GM18502 (cell line): ENCODE measurements at regions not wholly inside any gene's neighbourhood (a gene's known extent, or its start where the extent isn't known, plus 50 kb on each side); places are given as distances from the start of the nearest gene placed in this dataset.
"Not testable (repeated sequence)": the region's sequence is repeated elsewhere in the genome, so short reads cannot be mapped to it uniquely, and the experiment has no call there.

ENCODE experiments used
- ATAC-seq: cut with Tn5 transposase; IDR thresholded peaks from one replicate; pipeline ENCODE4 v1.9.1; 2021; ENCODE audit warnings: mild to moderate bottlenecking; ENCODE audit not compliant: unreplicated experiment, poor library complexity

DNA sequence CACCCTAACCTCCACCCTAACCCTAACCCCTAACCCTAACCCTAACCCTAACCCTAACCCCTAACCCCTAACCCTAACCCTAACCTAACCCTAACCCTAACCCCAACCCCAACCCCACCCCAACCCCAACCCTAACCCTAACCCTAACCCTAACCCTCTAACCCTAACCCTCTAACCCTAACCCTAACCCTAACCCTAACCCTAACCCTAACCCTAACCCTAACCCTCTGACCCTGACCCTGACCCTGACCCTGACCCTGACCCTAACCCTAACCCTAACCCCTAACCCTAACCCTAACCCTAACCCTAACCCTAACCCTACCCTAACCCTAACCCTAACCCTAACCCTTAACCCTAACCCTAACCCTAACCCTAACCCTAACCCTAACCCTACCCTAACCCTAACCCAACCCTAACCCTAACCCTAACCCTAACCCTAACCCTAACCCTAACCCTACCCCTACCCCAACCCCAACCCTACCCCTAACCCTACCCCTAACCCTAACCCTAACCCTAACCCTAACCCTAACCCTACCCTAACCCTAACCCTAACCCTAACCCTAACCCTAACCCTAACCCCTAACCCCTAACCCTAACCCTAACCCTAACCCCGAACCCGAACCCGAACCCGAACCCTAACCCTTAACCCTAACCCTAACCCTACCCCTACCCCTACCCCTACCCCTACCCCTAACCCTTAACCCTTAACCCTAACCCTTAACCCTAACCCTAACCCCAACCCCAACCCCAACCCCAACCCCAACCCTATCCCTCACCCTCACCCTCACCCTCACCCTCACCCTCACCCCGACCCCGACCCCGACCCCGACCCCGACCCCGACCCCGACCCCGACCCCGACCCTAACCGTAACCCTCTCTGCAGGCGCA, 186.2 kb upstream of the CHL1 start:
- ATAC-seq, result not testable (repeated sequence)

DNA sequence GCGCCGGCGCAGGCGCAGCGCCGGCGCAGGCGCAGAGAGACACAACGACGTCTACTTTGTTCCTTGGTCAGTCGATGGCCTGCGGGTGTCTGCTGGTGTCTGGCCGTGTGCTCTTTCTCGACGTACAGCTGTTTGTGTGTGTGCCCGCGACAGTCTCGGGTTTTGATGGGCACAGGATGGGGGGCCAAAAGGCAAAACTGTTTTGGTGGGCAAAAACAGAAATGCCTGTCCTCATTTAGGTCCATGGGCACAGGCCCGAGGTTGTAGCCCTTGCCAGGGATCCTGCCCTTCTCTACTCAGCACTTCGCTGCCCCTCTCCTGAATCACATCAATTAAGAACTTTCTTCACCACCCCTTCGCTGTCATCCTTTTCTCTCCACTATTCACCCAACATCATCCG, 184.8 kb upstream of the CHL1 start:
- no peak for ATAC-seq

DNA sequence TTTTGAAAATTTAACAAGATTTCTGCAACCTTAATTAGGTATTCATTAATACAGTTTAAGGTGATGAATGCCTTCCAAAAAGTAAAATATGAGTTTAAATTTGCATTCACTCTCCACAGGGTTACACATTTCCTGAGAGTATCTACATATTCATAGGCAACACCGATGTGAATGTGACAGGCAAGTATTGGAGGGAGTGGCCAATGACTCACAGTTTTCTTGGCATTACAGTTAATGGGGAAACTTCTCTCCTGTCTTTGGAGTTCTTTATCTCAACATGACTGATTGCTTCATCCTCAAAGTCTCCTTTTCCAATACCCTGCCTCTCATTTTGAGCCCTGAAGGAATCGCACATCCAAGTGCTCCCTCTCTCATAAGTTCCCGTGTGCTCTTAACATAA, 181.9 kb upstream of the CHL1 start:
- ATAC-seq, result no peak

DNA sequence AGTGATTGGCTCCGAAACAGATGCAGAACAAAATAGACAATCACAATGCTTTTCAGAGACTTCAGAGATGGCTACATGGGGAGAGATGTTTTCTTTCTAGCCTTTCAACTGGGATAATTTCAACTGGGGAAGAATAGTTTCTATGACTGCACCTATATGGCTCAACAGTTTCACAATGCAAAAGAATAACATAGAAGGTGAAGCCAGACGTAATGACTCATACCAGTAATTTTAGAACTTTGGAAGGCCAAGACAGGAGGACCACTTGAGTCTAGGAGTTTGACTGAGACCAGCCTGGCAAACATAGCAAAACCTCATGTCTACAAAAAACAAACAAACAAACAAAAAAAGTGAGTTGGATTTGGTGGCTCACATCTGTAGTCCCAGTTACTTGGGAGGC, 180.2 kb upstream of the CHL1 start:
- no peak for ATAC-seq

DNA sequence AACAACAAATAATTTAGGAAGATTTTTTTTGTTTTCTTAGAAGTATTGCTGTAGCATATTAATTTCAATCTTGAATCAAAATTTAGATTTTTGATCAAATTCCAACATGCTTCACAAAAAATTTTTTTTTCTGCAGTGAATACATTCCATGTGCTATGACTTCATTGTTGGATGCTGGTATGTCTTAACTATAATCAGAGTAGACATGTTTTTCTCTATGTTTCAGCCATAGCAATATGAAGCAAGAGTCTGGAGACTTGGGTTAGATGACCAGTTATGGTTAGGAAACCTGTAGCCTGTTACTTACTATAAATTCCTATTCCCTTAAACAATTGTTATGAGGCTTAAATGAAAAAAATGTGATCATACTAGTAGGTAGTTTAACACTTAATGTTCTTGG, 176.1 kb upstream of the CHL1 start:
- ATAC-seq, result no peak

DNA sequence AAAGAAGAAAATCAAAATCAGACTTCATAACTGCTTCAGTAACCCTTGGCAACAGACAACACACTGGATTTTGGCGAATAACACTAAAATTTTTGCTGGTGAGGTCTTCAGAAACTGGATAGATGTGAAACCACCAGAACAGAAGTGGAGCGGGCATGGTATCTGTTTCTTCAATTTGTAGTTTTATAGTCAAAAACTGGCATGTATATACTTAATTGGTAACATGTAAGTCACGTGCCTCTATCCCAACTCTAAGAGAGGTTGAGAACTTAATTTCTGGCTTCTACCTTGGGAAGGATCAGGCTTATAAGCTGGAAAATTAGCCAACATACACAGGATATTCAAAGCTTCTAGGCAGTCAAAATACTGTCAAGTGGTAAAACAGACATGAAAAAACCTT, 172.6 kb upstream of the CHL1 start:
- ATAC-seq, result no peak

DNA sequence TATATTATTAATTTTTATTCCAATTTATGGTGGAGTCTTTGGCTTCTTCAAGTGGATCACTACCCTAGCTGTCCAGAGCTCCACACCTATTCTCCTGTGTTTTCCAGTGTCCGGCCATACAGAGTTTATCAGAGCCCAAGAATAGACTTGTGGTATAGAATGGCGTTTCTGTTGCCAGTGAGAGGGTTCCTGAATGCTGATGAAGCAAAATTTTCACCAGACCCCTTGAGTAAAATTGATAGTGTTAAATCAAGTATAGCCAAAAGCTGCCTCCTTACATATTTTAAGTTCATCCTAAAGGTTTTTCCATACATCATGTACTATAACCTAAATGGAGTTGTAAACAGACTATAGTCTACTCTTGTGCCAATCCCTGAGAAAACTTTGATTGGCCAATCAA, 171.5 kb upstream of the CHL1 start:
- no peak for ATAC-seq

DNA sequence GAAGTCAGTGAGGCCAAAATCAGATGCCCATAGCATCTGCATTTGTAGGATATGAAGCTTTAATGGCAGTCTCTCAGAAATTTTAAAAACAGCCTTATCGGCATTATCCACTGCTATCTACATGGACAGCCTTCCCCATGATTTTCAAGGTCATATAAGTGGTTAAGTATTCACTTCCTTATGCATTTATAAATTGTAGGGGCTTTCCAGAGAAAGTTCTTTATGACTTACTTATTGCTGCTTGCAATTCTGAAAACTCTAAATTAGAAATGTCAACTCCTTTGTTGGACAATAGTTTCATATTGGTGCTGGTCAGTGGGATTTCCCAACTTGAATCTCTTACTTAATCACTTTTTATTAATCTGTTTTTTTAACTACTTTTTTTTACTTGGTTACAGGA, 160.6 kb upstream of the CHL1 start:
- not testable (repeated sequence) for ATAC-seq

DNA sequence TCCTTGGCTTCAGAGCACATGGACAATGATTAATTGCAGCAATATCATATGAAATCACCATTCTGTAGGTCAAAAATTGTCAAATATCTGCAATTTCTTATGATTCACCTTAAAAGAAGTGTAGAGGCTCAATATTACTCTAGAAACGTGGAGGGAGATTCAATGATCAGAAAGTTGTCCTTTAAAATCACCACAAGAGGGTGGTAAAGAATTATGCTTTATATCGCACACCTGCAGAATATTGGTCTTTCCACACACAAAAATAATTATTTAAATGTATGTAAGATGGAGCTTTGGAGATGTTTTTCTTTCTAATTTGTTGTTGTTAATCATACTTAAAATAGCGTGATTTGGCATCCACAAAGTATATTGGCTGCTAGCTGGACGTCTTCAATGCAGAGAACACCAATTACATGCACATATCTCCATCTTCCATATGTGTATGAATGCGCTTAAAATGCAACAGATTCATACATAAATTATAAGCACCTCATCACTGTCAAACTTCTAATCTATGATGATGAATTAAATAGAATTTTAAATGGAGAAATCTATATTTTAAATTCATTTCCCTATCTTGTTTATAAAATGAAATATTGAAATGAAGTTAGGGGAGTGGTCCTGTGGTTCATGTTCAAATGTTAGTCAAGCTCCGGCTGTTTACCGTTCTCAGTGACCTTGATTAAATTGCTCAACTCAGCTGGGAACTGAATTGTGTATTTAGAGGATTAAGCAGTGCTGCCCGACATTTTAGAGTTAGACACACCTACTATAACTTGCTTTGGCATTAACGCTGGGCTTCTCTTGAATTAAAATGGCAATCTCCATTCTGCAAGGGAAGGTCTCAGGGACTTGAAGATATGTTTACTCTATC, 153.5 kb upstream of the CHL1 start:
- ATAC-seq, result not testable (repeated sequence)

DNA sequence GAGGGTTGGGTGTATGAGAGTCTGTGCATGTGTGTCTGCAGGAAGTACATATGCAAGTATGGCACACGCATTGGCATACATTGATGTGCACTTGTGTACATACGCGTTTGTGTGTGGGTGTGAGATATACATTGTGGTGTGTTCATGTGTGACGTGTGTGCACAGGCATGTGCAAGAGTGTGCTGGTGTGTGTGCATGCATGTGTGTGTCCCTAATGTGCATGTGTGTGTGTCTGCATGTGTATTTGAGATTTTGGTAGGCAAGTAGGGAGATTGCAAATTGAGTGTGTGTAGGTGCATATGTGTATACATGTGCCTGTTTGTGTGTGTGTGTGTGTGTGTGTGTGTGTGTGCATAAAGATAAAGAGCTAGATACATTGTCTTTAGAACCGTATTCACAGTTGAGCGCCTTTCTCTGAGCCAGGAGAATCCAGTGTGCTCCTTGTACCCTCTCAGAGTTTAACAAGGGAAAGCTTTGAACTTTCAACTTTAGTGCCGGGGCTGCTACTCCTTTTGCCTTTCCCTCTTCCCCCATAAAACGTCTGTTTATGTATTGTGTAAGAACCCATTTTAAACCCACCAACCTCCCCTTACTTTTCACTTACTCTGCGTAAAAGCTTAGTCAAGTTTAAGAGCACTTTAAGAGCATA, 152.4 kb upstream of the CHL1 start:
- no peak for ATAC-seq

DNA sequence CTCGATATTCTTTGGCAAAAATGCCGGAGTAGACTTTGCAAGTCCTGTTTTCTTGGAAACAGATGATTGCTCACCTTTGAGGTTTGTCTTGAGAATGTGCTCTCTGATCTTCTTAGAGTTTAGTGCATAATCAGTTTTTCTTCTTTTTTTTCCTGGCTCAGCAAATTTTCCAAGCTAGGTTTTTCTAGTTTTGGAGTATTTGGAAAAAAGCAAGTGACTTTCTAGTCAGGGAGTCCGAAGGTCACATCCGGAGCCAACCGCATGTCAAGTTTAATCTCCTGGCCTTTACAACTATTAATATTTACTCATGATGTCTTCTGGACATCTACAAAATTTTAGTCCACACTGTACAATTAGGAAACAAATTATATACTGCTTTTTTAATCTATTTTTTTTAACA, 151.6 kb upstream of the CHL1 start:
- ATAC-seq, result not testable (repeated sequence)

DNA sequence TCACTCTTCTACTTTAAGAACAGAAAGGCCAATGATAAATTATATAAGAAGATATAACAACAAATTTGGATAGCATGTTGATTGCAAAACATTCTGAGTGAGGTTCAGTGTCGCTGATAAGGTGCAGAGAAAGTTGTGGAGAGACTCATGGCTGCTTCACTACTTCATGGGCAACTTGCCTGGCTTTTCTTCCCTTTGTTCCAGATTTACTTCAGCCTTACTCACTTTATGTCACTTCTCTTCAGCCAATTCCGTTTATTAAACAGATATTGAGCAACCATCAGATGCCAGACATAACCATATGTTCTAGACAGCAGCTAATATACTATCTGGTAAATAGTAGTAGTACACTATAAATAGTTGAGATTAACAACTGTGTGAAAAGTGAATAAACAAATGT, 150.0 kb upstream of the CHL1 start:
- no peak for ATAC-seq

DNA sequence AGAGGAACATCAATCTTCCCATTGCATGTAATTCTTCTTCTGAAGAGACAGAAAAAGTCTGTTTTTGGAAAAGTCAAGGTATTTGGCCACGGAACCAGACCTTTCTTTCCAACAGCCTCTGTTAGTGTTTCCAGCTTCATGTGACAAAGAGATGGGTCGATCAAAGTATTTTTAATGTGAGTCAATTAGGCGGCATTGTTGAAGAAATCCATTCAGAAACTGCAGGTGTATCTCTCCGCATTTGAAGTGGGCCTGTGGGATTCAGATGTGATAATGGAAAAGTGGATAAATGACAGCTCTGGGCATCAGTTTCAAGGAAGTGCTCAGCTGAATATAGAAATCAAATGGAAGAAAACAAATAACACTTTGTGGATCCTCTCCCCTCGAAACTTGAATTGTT, 143.1 kb upstream of the CHL1 start:
- ATAC-seq, result not testable (repeated sequence)

DNA sequence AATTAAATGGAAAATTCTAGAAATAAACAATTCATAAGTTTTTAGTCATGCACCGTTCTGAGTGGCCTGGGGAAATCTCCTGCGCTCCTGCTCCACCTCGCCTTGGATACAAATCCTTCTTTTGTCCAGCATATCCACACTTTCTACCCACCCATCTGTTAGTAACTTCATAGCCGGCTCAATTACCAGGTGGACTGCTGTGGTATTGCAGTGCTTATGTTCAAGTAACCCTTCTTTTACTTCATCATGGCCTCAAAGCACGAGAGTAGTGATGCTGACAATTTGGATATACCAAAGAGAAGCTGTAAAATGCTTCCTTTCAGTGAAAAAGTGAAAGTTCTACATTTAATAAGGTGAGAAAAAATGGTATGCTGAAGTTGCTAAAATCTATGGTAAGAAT, 142.3 kb upstream of the CHL1 start:
- ATAC-seq, result no peak

DNA sequence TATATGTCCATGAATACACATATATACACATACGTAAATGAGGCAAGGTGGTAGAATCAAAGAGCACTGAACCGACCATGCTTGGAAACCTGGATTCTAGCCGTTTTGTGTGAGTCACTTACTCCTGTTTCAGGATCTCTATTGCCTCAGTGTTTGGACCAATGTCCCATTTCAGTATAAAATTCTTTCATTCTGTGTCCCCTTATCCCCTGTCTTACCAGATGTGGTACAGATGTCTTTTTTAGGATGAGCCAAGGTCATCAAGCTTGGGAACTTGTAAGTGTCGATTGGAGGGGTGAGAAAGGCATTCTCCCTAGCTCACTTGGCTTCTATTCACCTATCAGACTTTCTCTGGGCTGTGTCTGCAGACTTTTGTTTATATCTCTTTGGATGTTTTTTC, 139.9 kb upstream of the CHL1 start:
- ATAC-seq, result no peak

DNA sequence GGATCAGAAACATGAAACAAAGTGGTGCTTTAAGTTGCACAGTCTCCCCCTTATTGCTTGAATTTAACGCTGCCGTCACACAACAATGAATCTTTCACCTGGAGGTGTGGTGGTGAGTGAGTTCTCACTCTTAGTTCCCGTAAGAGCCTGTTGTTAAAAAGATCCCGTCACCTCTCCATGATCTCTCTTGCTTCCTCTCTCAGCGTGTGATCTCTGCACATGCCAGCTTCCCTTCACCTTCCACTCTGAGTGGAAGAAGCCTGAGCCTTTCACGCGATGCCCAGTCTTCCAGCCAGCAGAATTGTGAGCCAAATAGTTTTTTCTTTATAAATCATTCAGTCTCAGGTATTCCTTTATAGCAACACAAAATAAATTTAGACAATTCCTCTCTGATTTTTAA, 136.7 kb upstream of the CHL1 start:
- no peak for ATAC-seq

DNA sequence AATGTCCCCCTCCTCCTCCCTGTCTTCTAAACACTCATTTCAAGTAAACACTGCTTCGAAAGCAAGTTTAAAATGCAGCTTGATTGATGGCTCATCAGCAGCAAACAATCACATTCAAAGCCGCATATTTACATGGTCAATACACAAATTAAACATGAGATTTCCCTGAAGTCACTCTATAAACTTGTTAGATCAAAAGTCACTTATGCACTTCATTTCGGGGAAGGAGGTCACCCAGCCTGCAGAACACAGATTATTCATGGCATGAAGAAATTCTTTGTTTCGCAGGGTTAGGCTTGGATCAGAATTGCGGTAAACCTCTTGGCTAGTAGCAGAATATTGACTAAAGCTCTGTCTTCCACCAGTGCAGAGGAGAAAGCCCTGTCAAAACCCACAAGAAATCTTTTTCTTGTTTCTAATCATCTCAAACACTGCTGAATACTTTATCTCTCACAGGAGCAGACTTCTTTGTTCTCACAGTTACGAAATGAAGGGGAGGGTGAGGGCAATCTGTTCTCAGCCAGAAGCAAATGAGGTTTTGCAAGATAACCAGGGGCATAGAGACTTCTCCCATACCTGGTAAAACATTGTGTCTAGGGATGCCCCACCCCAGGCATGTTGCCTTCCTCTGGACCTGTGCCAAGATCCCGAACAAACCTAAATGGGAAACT, 133.3 kb upstream of the CHL1 start:
- no peak for ATAC-seq

DNA sequence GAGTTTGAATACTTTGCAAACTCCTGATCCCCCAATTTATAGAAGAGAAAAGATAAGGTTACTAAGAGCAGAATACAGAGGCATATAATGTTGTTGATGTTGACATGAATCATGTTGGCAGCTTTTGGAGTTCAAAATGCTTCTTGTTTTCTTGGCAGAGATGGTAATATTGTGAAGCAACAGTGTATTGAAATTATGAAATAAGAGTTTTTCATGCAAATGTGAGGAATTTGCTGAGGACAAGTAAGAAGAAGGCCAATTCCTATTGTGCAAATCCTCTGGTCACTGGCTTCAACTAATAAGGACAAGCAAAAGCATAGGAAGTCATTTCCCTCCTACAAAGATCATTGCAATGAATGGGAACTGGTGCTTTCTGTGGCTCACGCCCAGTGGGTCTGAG, 126.9 kb upstream of the CHL1 start:
- ATAC-seq, result no peak

DNA sequence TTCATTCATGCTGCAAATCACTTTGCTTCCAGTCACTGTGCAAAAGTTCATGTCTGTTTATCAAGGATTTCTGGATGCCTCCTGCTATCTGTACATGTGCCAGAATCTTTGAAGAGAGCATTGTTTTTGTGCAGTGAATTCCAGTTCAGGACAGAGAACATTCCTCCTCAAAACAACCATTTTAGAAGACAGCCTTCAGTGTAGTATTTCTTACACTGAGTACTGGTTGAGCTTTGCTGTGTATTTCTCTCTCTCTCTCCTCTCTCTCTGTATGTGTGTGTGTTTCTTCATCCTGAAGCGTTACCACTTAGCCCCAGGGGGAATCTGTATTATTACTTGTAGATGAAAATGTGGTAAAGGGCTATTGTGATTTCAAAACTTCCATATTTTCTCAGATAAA, 123.8 kb upstream of the CHL1 start:
- ATAC-seq, result no peak

DNA sequence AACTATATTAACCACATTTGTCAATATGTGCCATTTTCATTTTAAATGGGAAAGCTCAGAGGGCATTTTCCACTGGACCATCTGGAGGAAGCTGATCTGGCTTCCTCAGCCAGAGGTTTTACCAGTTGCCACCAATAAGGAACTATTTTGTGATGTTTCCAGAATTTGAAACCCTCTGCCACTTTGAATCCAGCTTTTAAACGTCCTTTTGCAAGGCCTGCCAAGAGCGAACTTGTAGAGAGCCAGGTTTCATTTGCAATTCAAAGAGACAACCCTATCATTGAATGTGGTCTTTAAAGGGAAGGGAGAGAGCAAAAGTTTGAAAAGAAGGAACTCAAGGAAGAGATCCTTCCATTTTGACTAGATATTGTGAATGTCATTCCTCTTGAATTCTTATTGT, 123.3 kb upstream of the CHL1 start:
- no peak for ATAC-seq
